Transverse colon (tissue), 4 donors: ENCODE measurements at regions not wholly inside any gene's neighbourhood (a gene's known extent, or its start where the extent isn't known, plus 50 kb on each side); places are given as distances from the start of the nearest gene placed in this dataset.

Experiments used
- EP300 ChIP-seq: sonication (generic); formaldehyde crosslinking; IDR thresholded peaks from one replicate; pipeline ENCODE4 v1.6.1; 2017; ENCODE audit warnings: antibody characterized with exemption, low read depth
- POLR2A ChIP-seq: fragments of 450-650 bp; IDR thresholded peaks from one replicate; pipeline ENCODE4 v1.6.1; 2016; ENCODE audit warnings: antibody characterized with exemption, mild to moderate bottlenecking, moderate library complexity
- POLR2AphosphoS5 ChIP-seq, 3 donors: sonication (generic); formaldehyde crosslinking; IDR thresholded peaks; one replicate each; pipeline ENCODE4 v1.6.1; 2016; ENCODE audit warnings: antibody characterized with exemption in 3 of 3
- TF ChIP-seq, protein P1 (sequence below), 5 experiments: fragments of 200-600 bp in 3 of 5; fragments of 450-650 bp in 2 of 5; sonication (generic) in 3 of 5; IDR thresholded peaks; 1 replicate in 2 of 5; 2 replicates in 3 of 5; pipeline ENCODE4 v1.5.1; 2016 to 2017; ENCODE audit warnings: antibody characterized with exemption in 5 of 5, inconsistent platforms in 3 of 5, mild to moderate bottlenecking in 2 of 5, moderate library complexity in 1 of 5

GRCh38 chr16:55242667-55243066 is 81.3 kb upstream of the IRX6 start:
- no peak for TF ChIP-seq POLR2AphosphoS5 (IDR thresholded peaks at IDR 0.05)
- no peak for TF ChIP-seq EP300
- TF ChIP-seq, protein P1, sequence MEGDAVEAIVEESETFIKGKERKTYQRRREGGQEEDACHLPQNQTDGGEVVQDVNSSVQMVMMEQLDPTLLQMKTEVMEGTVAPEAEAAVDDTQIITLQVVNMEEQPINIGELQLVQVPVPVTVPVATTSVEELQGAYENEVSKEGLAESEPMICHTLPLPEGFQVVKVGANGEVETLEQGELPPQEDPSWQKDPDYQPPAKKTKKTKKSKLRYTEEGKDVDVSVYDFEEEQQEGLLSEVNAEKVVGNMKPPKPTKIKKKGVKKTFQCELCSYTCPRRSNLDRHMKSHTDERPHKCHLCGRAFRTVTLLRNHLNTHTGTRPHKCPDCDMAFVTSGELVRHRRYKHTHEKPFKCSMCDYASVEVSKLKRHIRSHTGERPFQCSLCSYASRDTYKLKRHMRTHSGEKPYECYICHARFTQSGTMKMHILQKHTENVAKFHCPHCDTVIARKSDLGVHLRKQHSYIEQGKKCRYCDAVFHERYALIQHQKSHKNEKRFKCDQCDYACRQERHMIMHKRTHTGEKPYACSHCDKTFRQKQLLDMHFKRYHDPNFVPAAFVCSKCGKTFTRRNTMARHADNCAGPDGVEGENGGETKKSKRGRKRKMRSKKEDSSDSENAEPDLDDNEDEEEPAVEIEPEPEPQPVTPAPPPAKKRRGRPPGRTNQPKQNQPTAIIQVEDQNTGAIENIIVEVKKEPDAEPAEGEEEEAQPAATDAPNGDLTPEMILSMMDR (IDR thresholded peaks at IDR 0.05): no peak
- no peak for TF ChIP-seq POLR2A
